Duodenal mucosa (tissue), 2 donors: ENCODE measurements at regions not wholly inside any gene's neighbourhood (a gene's known extent, or its start where the extent isn't known, plus 50 kb on each side); places are given as distances from the start of the nearest gene placed in this dataset.
"Not testable (repeated sequence)": the region's sequence is repeated elsewhere in the genome, so short reads cannot be mapped to it uniquely, and the experiment has no call there.

Experiments
- H3K27ac ChIP-seq: one replicate; pipeline ENCODE4 v1.7.0; 2013; ENCODE audit warnings: low read depth, low read length
- H3K27me3 ChIP-seq, 2 donors: one replicate each; pipeline ENCODE4 v1.7.0; 2013; ENCODE audit warnings: low read length in 2 of 2, control low read depth in 1 of 2; ENCODE audit not compliant: insufficient read depth in 2 of 2, control insufficient read depth in 1 of 2
- H3K36me3 ChIP-seq, 2 donors: one replicate each; pipeline ENCODE4 v1.7.0; 2013; ENCODE audit warnings: low read length in 2 of 2, control low read depth in 1 of 2; ENCODE audit not compliant: insufficient read depth in 2 of 2, control insufficient read depth in 1 of 2
- H3K4me1 ChIP-seq, 2 donors: one replicate each; pipeline ENCODE4 v1.7.0; 2013; ENCODE audit warnings: low read length in 2 of 2, control low read depth in 1 of 2; ENCODE audit not compliant: insufficient read depth in 2 of 2, control insufficient read depth in 1 of 2
- H3K4me3 ChIP-seq, 2 donors: one replicate each; pipeline ENCODE4 v1.7.0; 2013; ENCODE audit warnings: low read length in 2 of 2, low read depth in 1 of 2
- H3K9ac ChIP-seq, 2 donors: one replicate each; pipeline ENCODE4 v1.7.0; 2013; ENCODE audit warnings: low read length in 2 of 2, low read depth in 1 of 2
- H3K9me3 ChIP-seq, 2 donors: one replicate each; pipeline ENCODE4 v1.7.0; 2013; ENCODE audit warnings: low read length in 2 of 2, control low read depth in 1 of 2; ENCODE audit not compliant: control insufficient read depth in 1 of 2

DNA sequence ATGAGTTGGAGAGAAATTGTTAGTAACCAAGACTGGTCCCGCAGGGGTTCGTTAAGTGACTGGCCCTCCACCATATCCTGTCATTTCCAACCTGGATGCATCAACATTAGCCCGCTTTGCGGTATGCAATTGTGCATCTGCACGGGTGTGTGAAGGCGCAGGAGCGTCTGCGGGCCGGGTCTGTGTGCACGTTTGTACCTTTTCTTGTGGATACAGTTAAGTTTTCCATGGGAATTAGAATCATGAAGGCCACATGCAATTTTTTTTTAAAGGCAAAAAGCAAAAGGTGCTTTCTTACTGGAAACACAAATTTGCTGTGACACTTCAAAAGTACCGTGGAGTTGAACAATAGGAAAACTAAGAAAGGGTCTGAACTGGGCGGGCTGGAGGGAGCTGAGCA, 355.4 kb upstream of the ZFHX3 start:
- peaks cover 0 to 7% of the 10 kb centered on the region in 2 donors for H3K4me1 ChIP-seq
- H3K9me3 ChIP-seq, result no peaks in the 10 kb centered on the region
- H3K27me3 ChIP-seq, result no peaks in the 10 kb centered on the region
- H3K36me3 ChIP-seq, result no peaks in the 10 kb centered on the region
- H3K27ac ChIP-seq, result no peak overlapping the region
- no peak overlapping the region for H3K9ac ChIP-seq
- H3K4me3 ChIP-seq, result no peak overlapping the region

DNA sequence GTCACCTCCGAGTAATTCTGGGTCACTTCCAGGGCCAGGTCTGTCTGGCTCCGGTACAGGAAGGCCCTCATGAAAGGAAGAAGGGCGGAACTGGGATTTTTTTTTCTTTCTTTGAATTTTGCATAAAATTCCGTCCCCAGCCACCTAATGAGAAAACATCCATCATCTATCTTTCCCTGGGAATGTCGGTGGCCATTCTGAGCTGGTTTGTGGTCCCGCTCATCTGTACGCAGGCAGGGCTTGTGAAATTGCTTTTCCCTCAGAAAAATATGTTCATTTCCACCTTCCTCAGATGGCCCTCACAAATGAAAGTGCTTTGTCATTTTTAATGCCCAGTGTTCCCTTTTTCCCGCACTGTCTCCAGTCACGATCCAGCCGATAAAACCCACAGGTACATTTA, 353.0 kb upstream of the ZFHX3 start:
- Histone ChIP-seq H3K4me3 (no peak overlapping the region), H3K9me3 (no peaks in the 10 kb centered on the region), H3K27ac (no peak overlapping the region), H3K9ac (no peak overlapping the region), H3K4me1 (no peaks in the 10 kb centered on the region), H3K36me3 (no peaks in the 10 kb centered on the region), H3K27me3 (no peaks in the 10 kb centered on the region)

DNA sequence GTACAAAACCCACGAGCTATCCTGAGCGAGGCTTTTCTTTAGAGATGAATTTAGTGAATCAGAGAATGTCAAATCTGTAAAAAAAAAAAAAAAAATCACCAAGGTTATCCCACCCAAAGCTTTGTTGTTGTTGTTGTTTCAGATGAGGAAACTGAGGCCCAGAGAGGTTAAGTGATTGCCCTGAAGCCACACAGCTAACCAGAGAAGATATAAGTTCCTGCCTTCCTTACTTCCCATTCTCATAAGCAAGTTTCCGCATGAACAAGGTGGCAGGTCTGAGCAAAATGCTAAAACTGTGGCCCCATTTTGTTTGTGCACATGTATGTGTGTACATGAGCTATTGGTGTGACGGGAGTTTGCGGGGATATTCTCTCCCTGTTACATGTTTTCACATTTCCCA, 352.1 kb upstream of the ZFHX3 start:
- Histone ChIP-seq H3K36me3 (no peaks in the 10 kb centered on the region), H3K9me3 (no peaks in the 10 kb centered on the region), H3K9ac (no peak overlapping the region), H3K27ac (no peak overlapping the region), H3K4me3 (no peak overlapping the region), H3K27me3 (no peaks in the 10 kb centered on the region), H3K4me1 (no peaks in the 10 kb centered on the region)

DNA sequence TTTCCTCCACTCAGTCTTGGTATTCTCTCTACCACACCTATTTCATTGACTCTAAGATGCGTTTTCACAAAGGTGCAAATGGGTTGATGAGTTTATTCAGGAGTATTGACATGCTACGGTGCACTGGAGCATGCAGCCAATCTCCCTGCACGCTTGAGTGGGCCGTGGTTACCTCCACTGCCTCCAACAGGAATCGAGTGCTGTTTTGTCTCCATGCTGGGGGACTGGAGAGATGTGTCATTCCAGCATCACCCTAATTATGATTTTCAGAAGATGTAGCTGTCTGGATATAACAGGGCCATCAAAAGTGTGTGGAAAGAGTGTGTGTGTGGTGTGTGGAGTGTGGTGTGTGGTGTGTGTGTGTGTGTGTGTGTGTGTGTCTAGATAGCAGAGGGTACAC, 351.6 kb upstream of the ZFHX3 start:
- Histone ChIP-seq H3K9ac (no peak overlapping the region), H3K9me3 (no peaks in the 10 kb centered on the region), H3K27me3 (no peaks in the 10 kb centered on the region), H3K36me3 (no peaks in the 10 kb centered on the region), H3K27ac (no peak overlapping the region), H3K4me1 (no peaks in the 10 kb centered on the region), H3K4me3 (no peak overlapping the region)

DNA sequence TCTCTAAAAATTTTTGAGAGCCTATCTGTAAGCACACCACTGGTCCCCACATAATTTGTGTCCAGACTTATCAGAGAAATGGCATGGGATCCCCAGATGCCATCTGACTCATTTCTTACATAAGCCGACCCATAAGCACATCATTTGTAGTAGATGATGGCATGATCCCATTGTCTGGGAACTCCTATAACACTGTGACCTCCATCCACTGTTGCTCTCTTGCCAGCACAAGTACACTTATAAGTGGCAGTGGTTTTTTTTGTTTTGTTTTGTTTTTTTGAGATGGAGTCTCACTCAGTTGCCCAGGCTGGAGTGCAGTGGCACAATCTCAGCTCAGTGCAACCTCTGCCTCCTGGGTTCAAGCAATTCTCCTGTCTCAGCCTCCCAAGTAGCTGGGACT, 350.7 kb upstream of the ZFHX3 start:
- H3K4me3 ChIP-seq, H3K4me1 ChIP-seq, H3K27me3 ChIP-seq, H3K9ac ChIP-seq, H3K36me3 ChIP-seq, H3K9me3 ChIP-seq, H3K27ac ChIP-seq: not testable (repeated sequence)

DNA sequence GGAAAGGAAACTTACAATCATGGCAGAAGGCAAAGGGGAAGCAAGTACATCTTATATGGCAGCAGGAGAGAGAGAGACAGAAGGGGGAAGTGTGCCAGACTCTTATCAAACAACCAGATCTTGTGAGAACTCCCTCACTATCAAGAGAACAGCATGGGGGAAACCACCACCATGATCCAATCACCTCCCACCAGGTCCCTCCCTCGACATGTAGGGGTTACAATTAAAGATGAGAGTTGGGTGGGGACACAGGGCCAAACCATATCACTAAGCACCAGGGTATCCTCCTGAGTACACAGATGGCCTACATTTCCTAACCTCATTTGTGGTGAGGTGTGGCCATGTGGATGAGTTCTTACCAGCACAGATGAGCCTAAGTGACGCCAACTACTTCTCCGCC, 348.6 kb upstream of the ZFHX3 start:
- H3K4me1 ChIP-seq, result no peaks in the 10 kb centered on the region
- no peaks in the 10 kb centered on the region for H3K27me3 ChIP-seq
- no peak overlapping the region for H3K4me3 ChIP-seq
- H3K9me3 ChIP-seq, result no peaks in the 10 kb centered on the region
- H3K9ac ChIP-seq, result no peak overlapping the region
- H3K27ac ChIP-seq, result no peak overlapping the region
- no peaks in the 10 kb centered on the region for H3K36me3 ChIP-seq

DNA sequence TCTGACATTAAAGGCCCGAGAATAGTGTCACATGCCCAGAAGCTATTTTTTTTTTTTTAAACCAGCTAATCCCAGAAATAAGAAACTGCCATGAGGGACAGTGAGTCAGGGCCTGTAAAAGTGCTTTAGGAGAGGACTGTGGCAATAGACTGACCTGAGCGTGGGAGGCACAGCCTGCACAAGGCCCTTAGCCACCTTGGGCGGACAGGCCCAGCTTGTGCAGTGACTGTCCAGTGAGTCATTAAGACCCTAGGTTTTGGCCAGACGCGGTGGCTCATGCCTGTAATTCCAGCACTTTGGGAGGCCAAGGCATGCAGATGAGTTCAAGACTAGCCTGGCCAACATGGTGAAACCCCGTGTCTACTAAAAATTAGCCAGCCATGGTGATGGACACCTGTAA, 343.0 kb upstream of the ZFHX3 start:
- H3K9ac ChIP-seq, result no peak overlapping the region
- no peaks in the 10 kb centered on the region for H3K27me3 ChIP-seq
- no peaks in the 10 kb centered on the region for H3K9me3 ChIP-seq
- H3K4me3 ChIP-seq, result no peak overlapping the region
- no peak overlapping the region for H3K27ac ChIP-seq
- no peaks in the 10 kb centered on the region for H3K36me3 ChIP-seq
- H3K4me1 ChIP-seq, result no peaks in the 10 kb centered on the region

DNA sequence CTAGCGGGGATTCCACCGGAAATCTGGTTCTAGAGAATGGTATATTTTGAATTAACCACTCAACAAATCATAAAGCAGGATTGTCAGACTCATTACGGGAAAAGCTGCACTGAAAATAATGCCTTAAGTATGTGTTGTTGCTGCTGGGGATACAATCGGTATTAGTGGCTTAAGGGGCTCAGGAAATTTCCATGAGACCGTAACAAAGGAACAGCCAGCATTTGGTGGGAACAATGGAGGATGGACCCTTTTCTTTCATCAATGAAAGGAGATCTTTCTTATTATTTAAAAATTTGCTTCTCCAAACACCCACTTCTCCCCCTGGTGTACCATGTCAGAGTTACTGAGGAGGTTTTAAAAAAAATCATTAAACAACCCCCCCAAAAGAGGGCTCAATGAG, 342.6 kb upstream of the ZFHX3 start:
- no peak overlapping the region for H3K4me3 ChIP-seq
- no peaks in the 10 kb centered on the region for H3K4me1 ChIP-seq
- H3K27ac ChIP-seq, result no peak overlapping the region
- H3K9me3 ChIP-seq, result no peaks in the 10 kb centered on the region
- H3K27me3 ChIP-seq, result no peaks in the 10 kb centered on the region
- H3K36me3 ChIP-seq, result no peaks in the 10 kb centered on the region
- no peak overlapping the region for H3K9ac ChIP-seq

DNA sequence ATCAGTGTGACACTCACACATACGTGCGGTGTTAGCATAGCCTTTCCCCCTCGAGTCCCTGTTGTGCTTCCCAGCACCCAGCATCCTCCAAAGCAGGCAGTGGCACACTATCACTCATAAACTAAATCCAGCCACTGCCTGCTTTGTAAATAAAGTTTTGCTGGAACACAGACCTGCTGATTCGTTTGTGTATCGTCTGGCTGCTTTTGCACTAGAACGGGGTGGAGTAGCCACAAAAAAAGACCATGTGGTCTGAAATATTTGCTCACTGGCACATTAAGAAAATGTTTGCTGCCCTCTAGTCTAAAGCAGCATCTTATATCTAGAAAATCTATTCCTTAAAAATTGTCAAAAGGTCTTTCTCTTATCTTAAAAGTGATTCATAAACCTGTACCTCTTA, 341.2 kb upstream of the ZFHX3 start:
- Histone ChIP-seq H3K9me3 (no peaks in the 10 kb centered on the region), H3K4me1 (no peaks in the 10 kb centered on the region), H3K27ac (no peak overlapping the region), H3K27me3 (no peaks in the 10 kb centered on the region), H3K36me3 (no peaks in the 10 kb centered on the region), H3K4me3 (no peak overlapping the region), H3K9ac (no peak overlapping the region)

DNA sequence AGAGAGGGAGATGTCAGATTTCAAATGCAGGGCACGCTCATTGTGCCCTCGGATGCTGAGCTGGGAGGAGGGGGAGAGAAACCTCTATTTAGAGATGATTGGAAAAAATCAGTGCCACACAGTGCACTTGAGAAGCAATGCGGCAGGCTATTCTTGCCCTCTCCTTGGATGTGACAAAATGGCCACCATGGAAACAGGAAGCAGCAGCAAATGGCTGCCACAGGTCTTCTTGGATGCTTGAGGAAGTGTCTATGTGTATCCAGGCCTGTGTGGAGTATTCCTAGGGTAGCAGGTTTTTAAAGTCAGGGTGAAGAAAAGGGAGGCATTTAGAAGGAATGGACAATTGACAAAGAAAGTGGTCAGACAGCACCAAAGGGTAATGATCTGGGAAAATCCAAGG, 340.1 kb upstream of the ZFHX3 start:
- no peaks in the 10 kb centered on the region for H3K4me1 ChIP-seq

DNA sequence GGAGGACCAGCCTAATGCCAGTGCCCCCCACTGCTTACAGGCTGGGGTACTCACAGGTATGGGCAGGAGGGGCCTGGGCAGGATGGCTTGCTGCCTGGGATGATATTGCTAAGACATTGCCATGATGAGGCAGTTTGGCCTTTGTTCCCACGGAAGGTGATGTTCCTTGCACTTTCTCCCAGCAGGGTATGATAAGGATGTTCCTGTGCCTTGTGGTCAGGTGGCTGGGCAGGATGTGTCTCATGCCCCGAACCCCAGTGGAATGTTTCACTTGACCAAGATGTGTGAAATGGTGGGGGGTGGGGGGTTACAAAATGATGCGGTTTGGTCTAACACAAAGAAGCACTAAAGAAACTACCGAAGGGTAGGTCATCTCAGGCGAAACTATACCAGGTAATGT, 337.8 kb upstream of the ZFHX3 start:
- Histone ChIP-seq H3K9ac (no peak overlapping the region), H3K4me3 (no peak overlapping the region), H3K4me1 (no peaks in the 10 kb centered on the region), H3K27me3 (no peaks in the 10 kb centered on the region), H3K36me3 (no peaks in the 10 kb centered on the region), H3K27ac (no peak overlapping the region), H3K9me3 (no peaks in the 10 kb centered on the region)

More for the DNA sequence above, 340.1 kb upstream of the ZFHX3 start:
- H3K9ac ChIP-seq, result no peak overlapping the region
- H3K27me3 ChIP-seq, result no peaks in the 10 kb centered on the region
- no peaks in the 10 kb centered on the region for H3K36me3 ChIP-seq
- H3K27ac ChIP-seq, result no peak overlapping the region
- no peak overlapping the region for H3K4me3 ChIP-seq
- H3K9me3 ChIP-seq, result no peaks in the 10 kb centered on the region
